NT2/D1 (cell line): ENCODE measurements at regions not wholly inside any gene's neighbourhood (a gene's known extent, or its start where the extent isn't known, plus 50 kb on each side); places are given as distances from the start of the nearest gene placed in this dataset.

Source experiments
- DNase-seq: peaks from one replicate; pipeline ENCODE4 v3.0.0-alpha.2; 2011; ENCODE audit warnings: low read depth, low spot score
- H3K27me3 ChIP-seq: 2 replicates; pipeline ENCODE4 v1.6.0; 2011; ENCODE audit warnings: mild to moderate bottlenecking; ENCODE audit not compliant: insufficient read length, insufficient read depth
- H3K36me3 ChIP-seq: 2 replicates; pipeline ENCODE4 v1.6.1; 2011; ENCODE audit warnings: mild to moderate bottlenecking, low read length, mixed read lengths; ENCODE audit not compliant: insufficient read depth, insufficient read length
- H3K4me1 ChIP-seq: 2 replicates; pipeline ENCODE4 v1.5.1; 2011; ENCODE audit not compliant: insufficient read depth, insufficient read length
- H3K4me3 ChIP-seq: 2 replicates; pipeline ENCODE4 v1.5.1; 2011; ENCODE audit warnings: low read depth; ENCODE audit not compliant: insufficient read length
- H3K9ac ChIP-seq: 2 replicates; pipeline ENCODE4 v1.6.0; 2011; ENCODE audit warnings: low read depth; ENCODE audit not compliant: insufficient read length
- H3K9me3 ChIP-seq: 2 replicates; pipeline ENCODE4 v1.5.1; 2011; ENCODE audit warnings: mild to moderate bottlenecking, low read length; ENCODE audit not compliant: insufficient read depth
- SUZ12 ChIP-seq: IDR thresholded peaks from 2 replicates; pipeline ENCODE4 v1.6.1; 2011; ENCODE audit not compliant: insufficient read length, insufficient read depth; ENCODE audit errors: extremely low read depth
- YY1 ChIP-seq: IDR thresholded peaks from 2 replicates; pipeline ENCODE4 v1.6.1; 2011; ENCODE audit not compliant: insufficient read length, insufficient read depth
- ZNF274 ChIP-seq: IDR thresholded peaks from 2 replicates; pipeline ENCODE4 v1.6.1; 2011; ENCODE audit warnings: mild to moderate bottlenecking, low read depth, low read length

DNA sequence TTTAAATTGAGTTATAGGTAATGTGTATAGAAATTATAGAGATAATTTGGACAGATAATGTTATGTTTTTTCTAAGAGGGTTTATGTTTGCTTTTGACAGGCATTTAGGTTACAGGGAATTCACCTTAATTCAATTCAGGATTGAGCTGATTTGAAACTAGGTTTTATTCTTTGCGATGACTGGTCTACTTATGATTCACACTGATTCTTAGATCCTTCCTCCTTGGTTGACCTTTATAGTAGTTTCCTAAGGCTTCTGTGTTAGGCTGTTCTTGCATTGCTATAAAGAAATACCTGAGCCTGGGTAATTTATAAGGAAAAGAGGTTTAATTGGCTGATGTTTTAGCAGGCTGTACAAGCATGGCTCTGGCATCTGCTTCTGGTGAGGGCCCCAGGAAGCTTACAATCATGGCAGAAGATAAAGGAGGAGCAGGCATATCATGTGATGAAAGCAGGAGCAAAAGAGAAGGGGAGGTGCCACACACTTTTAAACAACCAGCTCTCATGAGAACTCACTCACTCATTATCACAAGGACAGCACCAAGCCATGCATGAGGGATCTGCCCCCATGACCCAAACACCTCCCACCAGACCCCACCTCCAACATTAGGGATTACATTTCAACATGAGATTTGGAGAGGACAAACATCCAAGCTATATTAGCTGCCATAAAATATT is 155.0 kb upstream of the SFRP2 start:
- TF ChIP-seq ZNF274 (no peak), SUZ12 (no peak), YY1 (no peak)
- H3K4me1 ChIP-seq: no peaks in the 10 kb centered on the region
- H3K27me3 ChIP-seq: no peaks in the 10 kb centered on the region
- no peak overlapping the region for H3K9ac ChIP-seq
- peaks cover 5% of the 10 kb centered on the region; the same call in 1 of the 2 replicates for H3K9me3 ChIP-seq
- no peak for DNase-seq
- H3K36me3 ChIP-seq: no peaks in the 10 kb centered on the region
- H3K4me3 ChIP-seq: no peak overlapping the region

DNA sequence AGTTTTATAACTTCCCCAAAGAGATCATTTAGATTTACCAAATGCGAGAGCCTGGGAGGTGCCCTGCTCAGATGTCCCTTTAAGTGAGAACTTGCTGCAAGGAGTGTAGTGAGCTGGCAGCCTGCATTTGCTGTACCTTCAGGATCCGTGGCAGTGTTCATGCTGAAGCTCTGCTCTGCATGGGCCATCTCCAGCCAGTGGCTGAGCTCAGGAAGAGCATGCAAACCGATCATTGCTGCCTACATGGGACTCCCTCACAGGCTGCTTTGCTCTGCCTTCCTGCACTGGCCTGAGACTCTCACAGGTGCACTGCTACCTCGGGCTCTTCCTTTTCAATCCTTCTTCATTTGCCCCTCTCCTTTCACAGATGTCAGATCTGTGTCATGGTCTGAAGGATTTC is 152.0 kb upstream of the SFRP2 start:
- Histone ChIP-seq H3K27me3 (no peaks in the 10 kb centered on the region), H3K4me1 (no peaks in the 10 kb centered on the region), H3K36me3 (no peaks in the 10 kb centered on the region), H3K4me3 (no peak overlapping the region), H3K9ac (no peak overlapping the region), H3K9me3 (peaks cover 4% of the 10 kb centered on the region; the same call in 1 of the 2 replicates)
- DNase-seq: no peak
- TF ChIP-seq SUZ12 (no peak), YY1 (no peak), ZNF274 (no peak)

DNA sequence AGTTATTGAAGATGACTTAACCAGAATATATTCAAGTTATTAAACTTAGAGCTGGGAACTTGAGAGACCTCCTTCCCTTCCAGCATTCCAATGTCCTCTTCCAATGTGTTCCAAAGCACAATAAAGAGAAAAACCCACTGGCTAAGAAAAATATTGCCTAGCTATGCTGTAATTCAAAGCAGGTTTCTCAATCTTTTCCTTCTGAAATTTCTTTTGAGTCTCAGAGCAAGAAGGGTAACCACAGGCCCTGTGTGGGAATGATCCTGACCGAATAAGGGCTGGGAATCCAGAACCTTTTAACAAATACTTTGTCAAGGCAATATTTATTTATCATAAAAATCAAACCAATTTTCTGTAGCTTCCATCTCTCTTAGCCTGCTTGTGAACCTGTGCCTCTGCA is 150.7 kb upstream of the SFRP2 start:
- Histone ChIP-seq H3K4me3 (no peak overlapping the region), H3K9me3 (no peaks in the 10 kb centered on the region), H3K4me1 (no peaks in the 10 kb centered on the region), H3K36me3 (no peaks in the 10 kb centered on the region), H3K27me3 (no peaks in the 10 kb centered on the region), H3K9ac (no peak overlapping the region)
- DNase-seq: no peak
- TF ChIP-seq YY1 (no peak), SUZ12 (no peak), ZNF274 (no peak)

DNA sequence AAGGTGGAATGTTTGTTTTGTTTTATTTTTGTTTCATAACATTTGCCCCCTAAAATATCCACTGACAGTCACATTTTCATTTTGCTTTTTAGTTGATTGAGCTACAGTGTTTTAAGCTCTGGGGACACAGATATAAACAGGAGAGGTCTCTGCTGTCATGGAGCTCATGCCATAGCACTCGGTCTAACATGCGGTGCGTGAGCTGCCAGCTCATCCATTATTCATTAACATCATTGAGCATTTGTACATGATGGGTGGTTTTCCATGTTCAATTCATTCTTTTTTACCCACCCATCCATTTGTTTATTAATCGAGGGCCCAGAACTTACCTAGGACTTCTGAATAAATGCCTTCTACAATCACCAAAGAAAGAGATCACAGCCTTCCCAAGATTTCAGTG is 150.1 kb upstream of the SFRP2 start:
- TF ChIP-seq SUZ12 (no peak), ZNF274 (no peak), YY1 (no peak)
- H3K9me3 ChIP-seq: no peaks in the 10 kb centered on the region
- H3K4me3 ChIP-seq: no peak overlapping the region
- no peak for DNase-seq
- no peaks in the 10 kb centered on the region for H3K27me3 ChIP-seq
- no peak overlapping the region for H3K9ac ChIP-seq
- no peaks in the 10 kb centered on the region for H3K36me3 ChIP-seq
- no peaks in the 10 kb centered on the region for H3K4me1 ChIP-seq

DNA sequence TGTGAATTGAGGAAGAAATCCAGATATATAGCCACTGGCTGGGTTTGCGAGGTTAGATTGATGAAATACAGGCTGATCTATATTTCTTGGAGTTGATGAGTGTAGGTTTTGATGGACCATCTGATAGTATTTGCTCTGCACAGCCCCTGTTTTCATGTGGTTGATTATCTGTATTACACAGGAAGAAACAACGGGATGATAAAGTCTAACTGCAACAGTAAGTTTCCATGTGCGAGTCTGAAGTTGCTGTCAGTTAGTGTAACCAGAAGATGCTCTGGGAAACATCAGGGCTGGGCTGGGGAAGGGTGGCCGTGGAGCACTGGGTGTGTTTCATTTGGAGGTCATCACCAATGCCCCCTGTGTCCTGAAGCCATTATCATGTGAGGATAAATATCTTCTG is 148.4 kb upstream of the SFRP2 start:
- no peaks in the 10 kb centered on the region for H3K36me3 ChIP-seq
- no peaks in the 10 kb centered on the region for H3K27me3 ChIP-seq
- no peaks in the 10 kb centered on the region for H3K4me1 ChIP-seq
- no peak for TF ChIP-seq SUZ12
- TF ChIP-seq ZNF274: no peak
- no peak for TF ChIP-seq YY1
- no peak overlapping the region for H3K9ac ChIP-seq
- DNase-seq: no peak
- no peaks in the 10 kb centered on the region for H3K9me3 ChIP-seq
- no peak overlapping the region for H3K4me3 ChIP-seq

DNA sequence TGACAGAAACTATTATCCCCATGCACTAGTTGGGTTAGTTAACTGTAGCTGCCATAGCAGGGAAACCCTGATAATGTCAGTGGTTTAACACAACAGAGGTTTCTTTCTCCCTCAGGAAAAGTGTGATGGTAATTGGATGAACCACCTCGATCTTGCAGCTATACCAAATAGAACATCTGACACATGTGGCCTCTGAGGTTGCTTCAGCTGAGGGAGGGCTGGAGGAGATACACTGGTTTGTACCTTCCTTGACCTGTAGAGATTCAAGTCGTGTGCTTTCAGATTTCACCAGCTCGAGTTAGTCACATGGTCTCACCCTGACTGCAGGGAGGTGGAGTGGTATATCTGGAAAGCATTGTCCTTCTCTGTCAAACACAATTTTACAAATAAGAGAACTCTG is 147.2 kb upstream of the SFRP2 start:
- H3K36me3 ChIP-seq: no peaks in the 10 kb centered on the region
- H3K9me3 ChIP-seq: no peaks in the 10 kb centered on the region
- DNase-seq: no peak
- no peak overlapping the region for H3K9ac ChIP-seq
- no peaks in the 10 kb centered on the region for H3K27me3 ChIP-seq
- no peaks in the 10 kb centered on the region for H3K4me1 ChIP-seq
- no peak overlapping the region for H3K4me3 ChIP-seq
- TF ChIP-seq ZNF274: no peak
- TF ChIP-seq YY1: no peak
- no peak for TF ChIP-seq SUZ12

DNA sequence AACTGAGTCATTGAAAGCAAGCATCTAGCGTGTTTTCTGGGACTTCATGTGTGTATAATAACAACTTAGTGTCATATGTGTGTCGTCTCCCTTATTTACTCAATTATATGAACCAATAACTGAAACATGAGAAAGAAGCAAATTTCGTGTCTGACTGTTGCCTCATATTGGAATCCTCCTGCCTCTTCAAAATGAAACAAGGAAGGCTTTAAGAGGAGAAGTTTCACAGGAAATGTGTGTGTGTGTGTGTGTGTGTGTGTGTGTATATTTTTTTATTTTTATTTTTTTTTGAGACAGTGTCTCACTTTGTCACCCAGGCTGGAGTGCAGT is 145.8 kb upstream of the SFRP2 start:
- no peak for TF ChIP-seq YY1
- TF ChIP-seq ZNF274: no peak
- no peak for TF ChIP-seq SUZ12
- H3K9me3 ChIP-seq: no peaks in the 10 kb centered on the region
- no peaks in the 10 kb centered on the region for H3K36me3 ChIP-seq
- H3K9ac ChIP-seq: no peak overlapping the region
- H3K4me1 ChIP-seq: no peaks in the 10 kb centered on the region
- H3K4me3 ChIP-seq: no peak overlapping the region
- no peaks in the 10 kb centered on the region for H3K27me3 ChIP-seq
- DNase-seq: no peak
